ENCODE measurements at regions not wholly inside any gene's neighbourhood (a gene's known extent, or its start where the extent isn't known, plus 50 kb on each side); places are given as distances from the start of the nearest gene placed in this dataset.

- no peak for FAIRE-seq
- TF ChIP-seq POLR2A (IDR thresholded peaks at IDR 0.05; ENCODE audit: low read depth, low read length) = no peak
Observed at GRCh38 chr15:95352631-95353187, 977.8 kb upstream of the NR2F2 start.

GRCh38 chr15:95353512-95353911 lies 977.0 kb upstream of the NR2F2 start:
- no peak for DNase-seq (ENCODE audit: insufficient read length, low spot score)
- TF ChIP-seq POLR2A (IDR thresholded peaks at IDR 0.05; ENCODE audit: low read depth, low read length) = no peak
- FAIRE-seq = no peak

More at GRCh38 chr15:95352631-95353187, 977.8 kb upstream of the NR2F2 start:
- DNase-seq (ENCODE audit: insufficient read length, low spot score) = no peak

- TF ChIP-seq POLR2A (IDR thresholded peaks at IDR 0.05; ENCODE audit: low read depth, low read length) = no peak
- FAIRE-seq (no peak), DNase-seq (ENCODE audit: insufficient read length, low spot score) (no peak)
Observed at GRCh38 chr15:95359966-95360365, 970.5 kb upstream of the NR2F2 start.

- no peak for FAIRE-seq
- TF ChIP-seq POLR2A (IDR thresholded peaks at IDR 0.05; ENCODE audit: low read depth, low read length) = no peak
- DNase-seq (ENCODE audit: insufficient read length, low spot score) = no peak
Observed at GRCh38 chr15:95362306-95362705, 968.2 kb upstream of the NR2F2 start.

- FAIRE-seq (no peak), DNase-seq (ENCODE audit: insufficient read length, low spot score) (no peak)
- no peak for TF ChIP-seq POLR2A (IDR thresholded peaks at IDR 0.05; ENCODE audit: low read depth, low read length)
Observed at GRCh38 chr15:95363646-95364045, 966.9 kb upstream of the NR2F2 start.

- FAIRE-seq (no peak), DNase-seq (ENCODE audit: insufficient read length, low spot score) (no peak)
- no peak for TF ChIP-seq POLR2A (IDR thresholded peaks at IDR 0.05; ENCODE audit: low read depth, low read length)
Observed at GRCh38 chr15:95365511-95366107, 964.9 kb upstream of the NR2F2 start.

- FAIRE-seq (no peak), DNase-seq (ENCODE audit: insufficient read length, low spot score) (no peak)
- TF ChIP-seq POLR2A (IDR thresholded peaks at IDR 0.05; ENCODE audit: low read depth, low read length) = no peak
Observed at GRCh38 chr15:95368191-95368590, 962.3 kb upstream of the NR2F2 start.

- no peak for FAIRE-seq
- TF ChIP-seq POLR2A (IDR thresholded peaks at IDR 0.05; ENCODE audit: low read depth, low read length) = no peak
Observed at GRCh38 chr15:95368755-95369601, 961.5 kb upstream of the NR2F2 start.

GRCh38 chr15:95370291-95370690 lies 960.2 kb upstream of the NR2F2 start:
- no peak for TF ChIP-seq POLR2A (IDR thresholded peaks at IDR 0.05; ENCODE audit: low read depth, low read length)
- DNase-seq (ENCODE audit: insufficient read length, low spot score) = no peak
- no peak for FAIRE-seq

More at GRCh38 chr15:95368755-95369601, 961.5 kb upstream of the NR2F2 start:
- no peak for DNase-seq (ENCODE audit: insufficient read length, low spot score)

GRCh38 chr15:95371664-95372063 lies 958.8 kb upstream of the NR2F2 start:
- DNase-seq (ENCODE audit: insufficient read length, low spot score) (no peak), FAIRE-seq (no peak)
- no peak for TF ChIP-seq POLR2A (IDR thresholded peaks at IDR 0.05; ENCODE audit: low read depth, low read length)

GRCh38 chr15:95375281-95375680 lies 955.2 kb upstream of the NR2F2 start:
- no peak for TF ChIP-seq POLR2A (IDR thresholded peaks at IDR 0.05; ENCODE audit: low read depth, low read length)
- no peak for DNase-seq (ENCODE audit: insufficient read length, low spot score)
- FAIRE-seq = no peak

GRCh38 chr15:95377258-95377852 lies 953.1 kb upstream of the NR2F2 start:
- DNase-seq (ENCODE audit: insufficient read length, low spot score) = no peak
- no peak for FAIRE-seq
- no peak for TF ChIP-seq POLR2A (IDR thresholded peaks at IDR 0.05; ENCODE audit: low read depth, low read length)

- FAIRE-seq (no peak), DNase-seq (ENCODE audit: insufficient read length, low spot score) (no peak)
- no peak for TF ChIP-seq POLR2A (IDR thresholded peaks at IDR 0.05; ENCODE audit: low read depth, low read length)
Observed at GRCh38 chr15:95394186-95395067, 936.1 kb upstream of the NR2F2 start.
